ENCODE measurements at regions not wholly inside any gene's neighbourhood (a gene's known extent, or its start where the extent isn't known, plus 50 kb on each side); places are given as distances from the start of the nearest gene placed in this dataset.

GRCh38 chr13:74644229-74644628 is 510.0 kb upstream of the KLF12 start:
- Histone ChIP-seq H3K27me3 (no peaks in the 10 kb centered on the region), H3K27ac (no peak overlapping the region), H3K4me1 (no peaks in the 10 kb centered on the region), H3K9me3 (no peaks in the 10 kb centered on the region), H3K9ac (ENCODE audit: low read depth in 2 of 2, low read length in 2 of 2) (no peak overlapping the region), H3K4me3 (no peak overlapping the region), H3K36me3 (no peaks in the 10 kb centered on the region)
- DNase-seq = no peak
- TF ChIP-seq CTCF (IDR thresholded peaks at IDR 0.05) = no peak
- intact Hi-C loops (cut with DNase I) = no loop called here

GRCh38 chr13:74641586-74641985 is 507.4 kb upstream of the KLF12 start:
- no peak overlapping the region for H3K4me3 ChIP-seq
- no peak overlapping the region for H3K27ac ChIP-seq
- H3K36me3 ChIP-seq = no peaks in the 10 kb centered on the region
- no peaks in the 10 kb centered on the region for H3K4me1 ChIP-seq
- no peak for DNase-seq
- no peaks in the 10 kb centered on the region for H3K9me3 ChIP-seq
- H3K27me3 ChIP-seq = no peaks in the 10 kb centered on the region
- no peak for TF ChIP-seq CTCF (IDR thresholded peaks at IDR 0.05)
- intact Hi-C loops (cut with DNase I) = no loop called here
- H3K9ac ChIP-seq (ENCODE audit: low read depth in 2 of 2, low read length in 2 of 2) = no peak overlapping the region

GRCh38 chr13:74633734-74634133 is 499.5 kb upstream of the KLF12 start:
- Histone ChIP-seq H3K9me3 (no peaks in the 10 kb centered on the region), H3K9ac (ENCODE audit: low read depth in 2 of 2, low read length in 2 of 2) (no peak overlapping the region), H3K27ac (no peak overlapping the region), H3K27me3 (no peaks in the 10 kb centered on the region), H3K36me3 (no peaks in the 10 kb centered on the region), H3K4me1 (no peaks in the 10 kb centered on the region), H3K4me3 (no peak overlapping the region)
- DNase-seq = no peak
- TF ChIP-seq CTCF (IDR thresholded peaks at IDR 0.05) = no peak
- intact Hi-C loops (cut with DNase I) = no loop called here

GRCh38 chr13:74629985-74630384 is 495.8 kb upstream of the KLF12 start:
- intact Hi-C loops (cut with DNase I) = no loop called here
- TF ChIP-seq CTCF (IDR thresholded peaks at IDR 0.05) = no peak
- no peak overlapping the region for H3K9ac ChIP-seq (ENCODE audit: low read depth in 2 of 2, low read length in 2 of 2)

GRCh38 chr13:74625541-74625940 is 491.3 kb upstream of the KLF12 start:
- Histone ChIP-seq H3K27me3 (no peaks in the 10 kb centered on the region), H3K36me3 (no peaks in the 10 kb centered on the region), H3K9me3 (no peaks in the 10 kb centered on the region), H3K4me3 (no peak overlapping the region), H3K4me1 (no peaks in the 10 kb centered on the region), H3K27ac (no peak overlapping the region), H3K9ac (ENCODE audit: low read depth in 2 of 2, low read length in 2 of 2) (no peak overlapping the region)
- no peak for TF ChIP-seq CTCF (IDR thresholded peaks at IDR 0.05)
- DNase-seq = no peak
- intact Hi-C loops (cut with DNase I) = no loop called here

More at GRCh38 chr13:74629985-74630384, 495.8 kb upstream of the KLF12 start:
- Histone ChIP-seq H3K36me3 (no peaks in the 10 kb centered on the region), H3K4me3 (no peak overlapping the region), H3K27ac (no peak overlapping the region), H3K4me1 (no peaks in the 10 kb centered on the region), H3K9me3 (no peaks in the 10 kb centered on the region), H3K27me3 (no peaks in the 10 kb centered on the region)
- DNase-seq = no peak

- DNase-seq = no peak
- H3K4me1 ChIP-seq = no peaks in the 10 kb centered on the region
- no peak for TF ChIP-seq CTCF (IDR thresholded peaks at IDR 0.05)
- H3K27ac ChIP-seq = no peak overlapping the region
- no peak overlapping the region for H3K4me3 ChIP-seq
- H3K9me3 ChIP-seq = no peaks in the 10 kb centered on the region
- H3K27me3 ChIP-seq = no peaks in the 10 kb centered on the region
- H3K9ac ChIP-seq (ENCODE audit: low read depth in 2 of 2, low read length in 2 of 2) = no peak overlapping the region
- H3K36me3 ChIP-seq = no peaks in the 10 kb centered on the region
- intact Hi-C loops (cut with DNase I) = no loop called here
Measured at GRCh38 chr13:74623761-74624160, 489.6 kb upstream of the KLF12 start.

All from colonic mucosa (tissue), 4 donors.